IPS-18a (cell line): ENCODE measurements at regions not wholly inside any gene's neighbourhood (a gene's known extent, or its start where the extent isn't known, plus 50 kb on each side); places are given as distances from the start of the nearest gene placed in this dataset.

Source experiments
- H3K27ac ChIP-seq: one replicate; pipeline ENCODE4 v1.5.1; 2013; ENCODE audit warnings: low read length
- H3K27me3 ChIP-seq: one replicate; pipeline ENCODE4 v1.6.1; 2013; ENCODE audit warnings: mild to moderate bottlenecking, low read length; ENCODE audit not compliant: control insufficient read depth, insufficient read depth
- H3K36me3 ChIP-seq: one replicate; pipeline ENCODE4 v1.6.1; 2013; ENCODE audit warnings: low read depth, low read length; ENCODE audit not compliant: control insufficient read depth
- H3K4me1 ChIP-seq: one replicate; pipeline ENCODE4 v1.6.1; 2013; ENCODE audit warnings: low read depth, low read length; ENCODE audit not compliant: control insufficient read depth
- H3K4me3 ChIP-seq: one replicate; pipeline ENCODE4 v1.5.1; 2013; ENCODE audit warnings: low read length
- H3K9ac ChIP-seq: one replicate; pipeline ENCODE4 v1.6.1; 2013; ENCODE audit warnings: mild to moderate bottlenecking, low read length, moderate library complexity
- H3K9me3 ChIP-seq: one replicate; pipeline ENCODE4 v1.6.1; 2013; ENCODE audit warnings: low read depth, low read length; ENCODE audit not compliant: control insufficient read depth

GRCh38 chr4:92111493-92111892 is 192.3 kb upstream of the GRID2 start:
- H3K27ac ChIP-seq: no peak overlapping the region
- H3K4me3 ChIP-seq: no peak overlapping the region
- H3K4me1 ChIP-seq: peaks cover 4% of the 10 kb centered on the region
- H3K27me3 ChIP-seq: no peaks in the 10 kb centered on the region
- H3K9me3 ChIP-seq: no peaks in the 10 kb centered on the region
- H3K36me3 ChIP-seq: no peaks in the 10 kb centered on the region
- no peak overlapping the region for H3K9ac ChIP-seq

GRCh38 chr4:92112805-92113204 is 191.0 kb upstream of the GRID2 start:
- H3K9ac ChIP-seq: no peak overlapping the region
- no peak overlapping the region for H3K27ac ChIP-seq
- no peak overlapping the region for H3K4me3 ChIP-seq
- no peaks in the 10 kb centered on the region for H3K27me3 ChIP-seq
- H3K36me3 ChIP-seq: no peaks in the 10 kb centered on the region
- H3K4me1 ChIP-seq: peaks cover 4% of the 10 kb centered on the region
- H3K9me3 ChIP-seq: no peaks in the 10 kb centered on the region

- H3K9ac ChIP-seq: no peak overlapping the region
- no peak overlapping the region for H3K4me3 ChIP-seq
- no peak overlapping the region for H3K27ac ChIP-seq
These were observed 182.8 kb upstream of the GRID2 start for GRCh38 chr4:92120810-92121498.

GRCh38 chr4:92122911-92123310 is 180.9 kb upstream of the GRID2 start:
- Histone ChIP-seq H3K9ac (no peak overlapping the region), H3K27me3 (no peaks in the 10 kb centered on the region), H3K27ac (no peak overlapping the region), H3K9me3 (no peaks in the 10 kb centered on the region), H3K36me3 (no peaks in the 10 kb centered on the region), H3K4me1 (no peaks in the 10 kb centered on the region), H3K4me3 (no peak overlapping the region)

More at GRCh38 chr4:92120810-92121498, 182.8 kb upstream of the GRID2 start:
- H3K27me3 ChIP-seq: no peaks in the 10 kb centered on the region
- no peaks in the 10 kb centered on the region for H3K9me3 ChIP-seq
- no peaks in the 10 kb centered on the region for H3K36me3 ChIP-seq
- no peaks in the 10 kb centered on the region for H3K4me1 ChIP-seq

DNA sequence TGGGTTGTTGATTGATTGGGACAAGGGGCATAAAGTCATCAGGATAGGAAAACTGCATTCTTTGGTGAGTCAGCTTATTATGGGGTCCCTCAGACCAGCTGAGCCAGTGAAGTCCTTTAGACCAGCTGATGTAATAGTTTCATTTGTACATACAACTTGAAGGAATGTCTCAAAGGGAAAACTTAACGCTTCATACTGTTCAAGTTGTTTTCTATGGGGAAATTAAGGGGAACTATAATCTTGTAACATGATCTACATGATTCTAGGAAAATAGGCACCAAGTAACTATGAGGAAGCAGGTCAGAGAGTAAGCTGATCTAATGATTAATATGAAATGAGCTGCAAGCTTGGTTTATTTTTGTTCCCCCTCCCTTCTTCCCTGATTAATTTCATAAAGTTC is 175.1 kb upstream of the GRID2 start:
- Histone ChIP-seq H3K36me3 (no peaks in the 10 kb centered on the region), H3K9me3 (no peaks in the 10 kb centered on the region), H3K27me3 (no peaks in the 10 kb centered on the region), H3K4me1 (no peaks in the 10 kb centered on the region), H3K27ac (no peak overlapping the region), H3K9ac (no peak overlapping the region), H3K4me3 (no peak overlapping the region)

DNA sequence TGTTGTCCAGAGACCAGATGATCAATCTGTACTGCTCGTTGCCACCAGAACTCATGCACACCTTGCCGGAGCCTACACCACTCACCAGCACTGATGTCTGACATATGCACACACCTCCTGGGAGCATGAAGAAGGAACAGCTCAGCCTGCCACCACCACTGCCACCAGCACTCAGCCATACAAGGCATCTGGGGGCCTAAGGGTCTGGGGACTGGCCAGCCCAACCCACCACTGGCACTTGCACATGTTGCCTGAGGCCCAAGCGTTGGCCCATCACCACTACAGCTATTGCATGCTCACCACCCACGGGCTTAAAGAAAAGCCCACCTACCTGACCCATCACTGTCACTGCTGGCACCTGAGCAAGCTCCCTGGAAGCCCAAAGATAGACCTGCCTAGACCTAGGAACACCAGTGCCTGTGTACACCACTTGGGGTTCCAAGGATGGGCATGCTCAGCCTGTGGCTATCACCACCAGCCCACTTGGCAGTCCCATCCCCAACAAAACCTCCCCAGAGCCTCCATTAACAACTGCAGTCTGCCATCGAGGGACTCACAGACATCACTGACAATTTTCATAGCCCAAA is 174.3 kb upstream of the GRID2 start:
- H3K27ac ChIP-seq: no peak overlapping the region
- no peak overlapping the region for H3K9ac ChIP-seq
- no peaks in the 10 kb centered on the region for H3K4me1 ChIP-seq
- H3K4me3 ChIP-seq: no peak overlapping the region
- no peaks in the 10 kb centered on the region for H3K36me3 ChIP-seq
- no peaks in the 10 kb centered on the region for H3K9me3 ChIP-seq
- no peaks in the 10 kb centered on the region for H3K27me3 ChIP-seq

- Histone ChIP-seq H3K4me1 (no peaks in the 10 kb centered on the region), H3K9me3 (peaks cover 3% of the 10 kb centered on the region), H3K27me3 (no peaks in the 10 kb centered on the region), H3K9ac (no peak overlapping the region), H3K4me3 (no peak overlapping the region), H3K36me3 (no peaks in the 10 kb centered on the region), H3K27ac (no peak overlapping the region)
These were observed 167.3 kb upstream of the GRID2 start for GRCh38 chr4:92136434-92136833.

GRCh38 chr4:92163348-92163747 is 140.4 kb upstream of the GRID2 start:
- no peaks in the 10 kb centered on the region for H3K36me3 ChIP-seq
- H3K4me3 ChIP-seq: no peak overlapping the region
- no peaks in the 10 kb centered on the region for H3K27me3 ChIP-seq
- no peak overlapping the region for H3K27ac ChIP-seq
- H3K9me3 ChIP-seq: no peaks in the 10 kb centered on the region
- no peak overlapping the region for H3K9ac ChIP-seq
- H3K4me1 ChIP-seq: no peaks in the 10 kb centered on the region

DNA sequence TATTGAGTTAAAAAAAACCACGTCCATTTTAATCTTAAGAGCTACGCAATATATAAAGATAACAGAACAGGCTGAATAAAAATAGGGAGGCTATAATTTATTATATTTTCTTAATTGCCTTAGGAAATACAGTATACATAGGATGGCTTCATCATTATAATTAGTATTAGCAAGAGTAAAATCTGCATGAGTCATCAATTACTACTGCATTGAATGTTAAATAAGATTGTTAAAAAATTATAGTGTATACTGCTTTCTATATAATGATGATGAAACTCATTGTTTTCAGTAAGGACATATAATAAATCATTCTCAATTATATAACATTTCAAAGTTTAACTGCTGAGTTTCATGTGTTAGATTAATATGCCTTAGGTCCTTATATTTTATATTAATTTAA is 133.4 kb upstream of the GRID2 start:
- H3K4me3 ChIP-seq: no peak overlapping the region
- no peaks in the 10 kb centered on the region for H3K27me3 ChIP-seq
- H3K9ac ChIP-seq: no peak overlapping the region
- no peaks in the 10 kb centered on the region for H3K36me3 ChIP-seq
- H3K4me1 ChIP-seq: no peaks in the 10 kb centered on the region
- H3K9me3 ChIP-seq: no peaks in the 10 kb centered on the region
- no peak overlapping the region for H3K27ac ChIP-seq

GRCh38 chr4:92172203-92172602 is 131.6 kb upstream of the GRID2 start:
- no peak overlapping the region for H3K9ac ChIP-seq
- no peaks in the 10 kb centered on the region for H3K9me3 ChIP-seq
- no peak overlapping the region for H3K27ac ChIP-seq
- no peaks in the 10 kb centered on the region for H3K27me3 ChIP-seq
- H3K4me3 ChIP-seq: no peak overlapping the region
- H3K36me3 ChIP-seq: no peaks in the 10 kb centered on the region
- no peaks in the 10 kb centered on the region for H3K4me1 ChIP-seq

DNA sequence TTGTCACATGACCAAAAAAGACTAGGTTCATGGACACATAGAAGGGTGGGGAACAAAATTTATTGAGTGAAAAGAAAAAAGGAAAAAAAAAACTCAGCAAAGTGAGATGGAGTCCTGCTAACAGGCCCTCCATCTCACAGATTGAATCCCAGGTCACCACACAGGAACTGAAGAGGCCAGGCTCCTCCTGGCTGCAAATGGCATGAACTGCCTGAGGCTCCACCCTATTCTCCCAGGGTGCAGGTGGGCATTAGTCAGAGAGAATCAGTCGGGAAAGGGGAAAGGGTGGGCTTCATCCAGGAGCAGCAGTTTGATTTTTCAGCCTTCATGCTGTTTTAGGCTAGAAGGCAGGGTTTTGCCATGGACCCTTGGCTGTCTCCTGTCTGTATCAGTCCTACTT is 128.5 kb upstream of the GRID2 start:
- Histone ChIP-seq H3K4me3 (no peak overlapping the region), H3K9ac (no peak overlapping the region), H3K9me3 (no peaks in the 10 kb centered on the region), H3K4me1 (no peaks in the 10 kb centered on the region), H3K36me3 (no peaks in the 10 kb centered on the region), H3K27me3 (no peaks in the 10 kb centered on the region), H3K27ac (no peak overlapping the region)
